Spinal cord (tissue), 9 donors: ENCODE measurements at regions not wholly inside any gene's neighbourhood (a gene's known extent, or its start where the extent isn't known, plus 50 kb on each side); places are given as distances from the start of the nearest gene placed in this dataset.

Experiments used
- DNase-seq, 6 donors: peaks; one replicate each; pipeline versions ENCODE4 v3.0.0 to v3.0.0-alpha.2; 2013 to 2015; ENCODE audit warnings: low spot score in 6 of 6, low read depth in 4 of 6
- H3K27ac ChIP-seq: one replicate; pipeline ENCODE4 v1.5.1; 2013; ENCODE audit warnings: low read depth, low read length, control low read depth
- H3K27me3 ChIP-seq: one replicate; pipeline ENCODE4 v1.6.1; 2013; ENCODE audit warnings: low read length; ENCODE audit not compliant: control insufficient read depth, insufficient read depth
- H3K36me3 ChIP-seq: one replicate; pipeline ENCODE4 v1.6.1; 2013; ENCODE audit warnings: low read length; ENCODE audit not compliant: control insufficient read depth, insufficient read depth
- H3K4me1 ChIP-seq: one replicate; pipeline ENCODE4 v1.6.1; 2013; ENCODE audit warnings: low read length; ENCODE audit not compliant: control insufficient read depth, insufficient read depth
- H3K4me3 ChIP-seq: one replicate; pipeline ENCODE4 v1.5.1; 2013; ENCODE audit warnings: low read depth, low read length, control low read depth
- H3K9me3 ChIP-seq: one replicate; pipeline ENCODE4 v1.6.1; 2013; ENCODE audit warnings: low read length; ENCODE audit not compliant: control insufficient read depth, insufficient read depth
- WGBS: methylation state at CpG from one replicate; pipeline ENCODE4 v1.1.5; 2013; ENCODE audit warnings: missing lambda C conversion rate; ENCODE audit not compliant: insufficient coverage; 5-methylcytosine and 5-hydroxymethylcytosine counted together
- donor health status: healthy.

DNA sequence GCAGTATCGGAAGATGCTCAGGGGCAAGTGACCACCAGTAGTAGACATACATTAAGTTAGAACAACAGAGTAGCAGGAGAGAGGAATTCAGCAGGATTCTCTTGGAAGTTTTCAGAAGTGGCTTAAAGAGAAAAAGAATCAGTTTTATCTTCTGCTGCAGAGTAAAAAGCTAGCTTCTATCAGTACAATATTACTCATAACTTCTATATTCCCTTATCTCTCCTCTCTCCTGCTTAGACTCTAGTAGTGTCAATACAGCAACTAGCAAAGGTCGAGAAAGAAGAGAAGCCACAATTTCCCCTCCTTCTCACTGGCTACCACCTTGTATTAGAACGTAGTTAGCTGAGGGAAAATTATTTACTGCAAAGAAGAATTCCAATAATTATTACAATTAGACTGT is 539.7 kb downstream of the DIPK2A start:
- DNase-seq = no peak
- WGBS = no CpG with 5 or more reads among the region's 3 CpGs
- no peaks in the 10 kb centered on the region for H3K36me3 ChIP-seq
- H3K4me3 ChIP-seq = no peak overlapping the region
- H3K27ac ChIP-seq = no peak overlapping the region
- H3K27me3 ChIP-seq = no peaks in the 10 kb centered on the region
- H3K9me3 ChIP-seq = no peaks in the 10 kb centered on the region
- no peaks in the 10 kb centered on the region for H3K4me1 ChIP-seq

DNA sequence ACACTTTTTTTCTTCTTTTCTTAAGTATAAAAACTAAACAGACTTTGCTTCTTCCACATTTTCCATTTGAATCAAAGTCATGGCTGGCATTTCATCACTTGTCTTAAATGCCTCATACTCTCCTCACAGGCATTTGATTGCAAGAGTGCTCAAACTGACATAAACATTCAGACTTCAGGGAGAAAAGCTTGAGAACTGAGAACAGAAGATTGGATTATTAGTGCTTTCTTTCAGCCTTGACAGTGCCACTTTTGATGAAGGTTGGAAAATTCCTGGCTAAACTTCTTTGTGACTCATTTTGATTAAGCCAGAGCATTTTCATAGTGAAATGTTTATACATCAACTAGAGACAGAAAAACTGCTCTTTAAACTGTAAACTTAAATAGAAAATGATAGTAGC is 544.4 kb downstream of the DIPK2A start:
- Histone ChIP-seq H3K36me3 (no peaks in the 10 kb centered on the region), H3K4me3 (no peak overlapping the region), H3K27ac (no peak overlapping the region), H3K27me3 (no peaks in the 10 kb centered on the region), H3K9me3 (no peaks in the 10 kb centered on the region), H3K4me1 (no peaks in the 10 kb centered on the region)
- peak in 1 of 6 donors; percentile 9 for DNase-seq

GRCh38 chr3:144516589-144516988 is 545.0 kb downstream of the DIPK2A start:
- Histone ChIP-seq H3K27me3 (no peaks in the 10 kb centered on the region), H3K36me3 (no peaks in the 10 kb centered on the region), H3K9me3 (no peaks in the 10 kb centered on the region), H3K4me1 (no peaks in the 10 kb centered on the region), H3K27ac (no peak overlapping the region), H3K4me3 (no peak overlapping the region)
- DNase-seq = peak in 2 of 6 donors; percentile 13 to 18
- WGBS = no CpG with 5 or more reads among the region's 1 CpG

GRCh38 chr3:144521131-144521530 is 549.5 kb downstream of the DIPK2A start:
- no peaks in the 10 kb centered on the region for H3K27me3 ChIP-seq
- H3K9me3 ChIP-seq = no peaks in the 10 kb centered on the region
- H3K36me3 ChIP-seq = no peaks in the 10 kb centered on the region
- WGBS = no CpG with 5 or more reads among the region's 1 CpG
- H3K4me1 ChIP-seq = no peaks in the 10 kb centered on the region
- no peak overlapping the region for H3K4me3 ChIP-seq
- H3K27ac ChIP-seq = no peak overlapping the region
- DNase-seq = no peak

DNA sequence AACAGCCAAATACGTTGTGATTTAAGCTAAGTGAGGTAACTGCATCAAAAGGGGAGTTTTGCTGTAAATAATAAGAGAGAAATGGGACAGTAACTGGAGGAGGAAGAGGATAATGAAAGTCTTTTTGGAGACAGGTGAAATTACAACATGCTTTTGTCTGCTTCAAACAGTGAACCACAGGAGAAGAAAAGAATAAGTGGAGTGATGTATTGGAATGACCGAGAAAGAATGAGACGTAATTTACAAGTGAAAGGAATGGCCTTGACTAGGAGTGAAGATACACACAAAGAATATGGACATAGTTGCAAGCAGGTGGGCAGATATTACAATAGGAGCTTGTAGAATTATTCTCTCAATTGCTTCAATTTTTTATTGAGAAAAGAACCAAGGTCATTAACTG is 550.8 kb downstream of the DIPK2A start:
- no peak for DNase-seq
- no peak overlapping the region for H3K4me3 ChIP-seq
- H3K9me3 ChIP-seq = no peaks in the 10 kb centered on the region
- 57% methylated on average over 3 of the region's 3 CpGs for whole genome bisulfite sequencing
- no peaks in the 10 kb centered on the region for H3K4me1 ChIP-seq
- no peaks in the 10 kb centered on the region for H3K27me3 ChIP-seq
- no peaks in the 10 kb centered on the region for H3K36me3 ChIP-seq
- no peak overlapping the region for H3K27ac ChIP-seq

DNA sequence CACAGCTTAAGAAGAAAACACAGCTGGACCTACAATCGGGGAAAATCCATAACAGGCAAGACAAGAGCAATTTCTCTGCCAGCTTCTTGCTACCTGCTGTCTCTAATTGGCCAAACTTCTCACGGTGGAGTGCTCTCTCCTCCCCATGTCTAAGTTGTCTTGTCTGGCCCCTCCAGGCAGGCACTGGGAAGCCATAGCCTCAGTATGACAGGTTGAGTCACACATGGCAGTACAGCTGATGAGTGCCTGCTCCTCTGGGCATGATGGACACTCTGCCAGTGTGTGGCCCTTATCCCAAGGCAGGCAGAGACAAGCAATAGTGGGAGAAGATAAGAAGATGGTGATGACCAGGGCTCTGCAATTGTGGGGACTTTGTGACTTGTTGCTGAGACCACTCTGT is 551.8 kb downstream of the DIPK2A start:
- no peaks in the 10 kb centered on the region for H3K27me3 ChIP-seq
- no peak for DNase-seq
- no peaks in the 10 kb centered on the region for H3K4me1 ChIP-seq
- H3K9me3 ChIP-seq = no peaks in the 10 kb centered on the region
- no peaks in the 10 kb centered on the region for H3K36me3 ChIP-seq
- H3K27ac ChIP-seq = no peak overlapping the region
- 63% methylated on average over 1 of the region's 2 CpGs for WGBS
- no peak overlapping the region for H3K4me3 ChIP-seq

- no peaks in the 10 kb centered on the region for H3K4me1 ChIP-seq
- no peak overlapping the region for H3K4me3 ChIP-seq
- no peaks in the 10 kb centered on the region for H3K36me3 ChIP-seq
- H3K27ac ChIP-seq = no peak overlapping the region
- no peaks in the 10 kb centered on the region for H3K9me3 ChIP-seq
- H3K27me3 ChIP-seq = no peaks in the 10 kb centered on the region
- DNase-seq = no peak
Observed at GRCh38 chr3:144524531-144524930, 552.9 kb downstream of the DIPK2A start.

- Histone ChIP-seq H3K4me3 (no peak overlapping the region), H3K36me3 (no peaks in the 10 kb centered on the region), H3K27ac (no peak overlapping the region), H3K9me3 (no peaks in the 10 kb centered on the region), H3K4me1 (no peaks in the 10 kb centered on the region), H3K27me3 (no peaks in the 10 kb centered on the region)
- WGBS = no CpG with 5 or more reads among the region's 1 CpG
- DNase-seq = peak in 1 of 6 donors; percentile 20
Observed at GRCh38 chr3:144529566-144529965, 557.9 kb downstream of the DIPK2A start.

- H3K36me3 ChIP-seq = no peaks in the 10 kb centered on the region
- no peaks in the 10 kb centered on the region for H3K9me3 ChIP-seq
- DNase-seq = peak in 3 of 6 donors; percentile 2 to 83 (median 2)
- no peak overlapping the region for H3K4me3 ChIP-seq
- no peaks in the 10 kb centered on the region for H3K27me3 ChIP-seq
- H3K4me1 ChIP-seq = no peaks in the 10 kb centered on the region
- no peak overlapping the region for H3K27ac ChIP-seq
- no CpG with 5 or more reads among the region's 4 CpGs for WGBS
Observed at GRCh38 chr3:144544871-144545270, 573.2 kb downstream of the DIPK2A start.

- H3K36me3 ChIP-seq = no peaks in the 10 kb centered on the region
- H3K4me3 ChIP-seq = no peak overlapping the region
- DNase-seq = no peak
- no peaks in the 10 kb centered on the region for H3K9me3 ChIP-seq
- H3K27ac ChIP-seq = no peak overlapping the region
- no peaks in the 10 kb centered on the region for H3K4me1 ChIP-seq
- no CpG with 5 or more reads among the region's 2 CpGs for WGBS
- no peaks in the 10 kb centered on the region for H3K27me3 ChIP-seq
Observed at GRCh38 chr3:144546539-144546938, 574.9 kb downstream of the DIPK2A start.
